Stomach (tissue), 8 donors: ENCODE measurements at regions not wholly inside any gene's neighbourhood (a gene's known extent, or its start where the extent isn't known, plus 50 kb on each side); places are given as distances from the start of the nearest gene placed in this dataset.

Experiments used
- DNase-seq, 2 donors: peaks; one replicate each; pipeline versions ENCODE4 v3.0.0 to v3.0.0-alpha.2; 2013 to 2019
- H3K27ac ChIP-seq, 5 donors: fragments of 200-600 bp in 4 of 5; sonication (generic) in 4 of 5; one replicate each; pipeline ENCODE4 v1.5.1; 2013 to 2019; ENCODE audit warnings: mild to moderate bottlenecking in 1 of 5, moderate library complexity in 1 of 5
- H3K27me3 ChIP-seq, 3 donors: fragments of 200-600 bp; sonication (generic); one replicate each; pipeline ENCODE4 v1.5.1; 2017 to 2019; ENCODE audit warnings: mixed run types in 1 of 3
- H3K36me3 ChIP-seq, 4 donors: fragments of 200-600 bp; sonication (generic); 1 replicate in 3 of 4; 2 replicates in 1 of 4; pipeline ENCODE4 v1.5.1; 2016 to 2019
- H3K4me1 ChIP-seq, 4 donors: fragments of 200-600 bp; sonication (generic); one replicate each; pipeline ENCODE4 v1.5.1; 2016 to 2019
- H3K4me3 ChIP-seq, 4 donors: fragments of 200-600 bp; sonication (generic) in 3 of 4; one replicate each; pipeline ENCODE4 v1.5.1; 2016 to 2019; ENCODE audit warnings: mild to moderate bottlenecking in 1 of 4
- H3K9me3 ChIP-seq, 4 donors: fragments of 200-600 bp; sonication (generic); one replicate each; pipeline ENCODE4 v1.5.1; 2016 to 2019
- EP300 ChIP-seq: sonication (generic); formaldehyde crosslinking; IDR thresholded peaks from one replicate; pipeline ENCODE4 v1.6.1; 2017; ENCODE audit warnings: antibody characterized with exemption
- POLR2A ChIP-seq, 4 donors: fragments of 450-650 bp; IDR thresholded peaks; one replicate each; pipeline ENCODE4 v1.6.1; 2016; ENCODE audit warnings: antibody characterized with exemption in 4 of 4, control low read depth in 2 of 4, mild to moderate bottlenecking in 1 of 4, moderate library complexity in 1 of 4
- POLR2AphosphoS5 ChIP-seq, 3 donors: sonication (generic); formaldehyde crosslinking; IDR thresholded peaks; one replicate each; pipeline ENCODE4 v1.6.1; 2016; ENCODE audit warnings: antibody characterized with exemption in 3 of 3
- WGBS, 5 donors: extraction: QIAGEN DNeasy Blood & Tissue Kit in 3 of 5; methylation state at CpG; one replicate each; pipeline versions ENCODE4 v1.1.5 to v1.1.7; 2013 to 2018; 5-methylcytosine and 5-hydroxymethylcytosine counted together
- intact Hi-C: fragments of 100-400 bp; cut with DNase I; formaldehyde crosslinking; loops from one replicate; pipeline ENCODE4 v1.15.1; 2023; ENCODE audit warnings: low total_unique reads
- TF ChIP-seq, protein P1 (sequence below), 7 experiments: fragments of 450-650 bp in 4 of 7; fragments of 200-600 bp in 3 of 7; sonication (generic) in 3 of 7; IDR thresholded peaks; one replicate each; pipeline ENCODE4 v1.5.1; 2016 to 2019; ENCODE audit warnings: antibody characterized with exemption in 7 of 7, control low read depth in 2 of 7, mild to moderate bottlenecking in 1 of 7
- donor health status: healthy with polysubstance abuse.
- donor health status: Bipolar disorder and iron deficiency.
- donor health status: healthy.

DNA sequence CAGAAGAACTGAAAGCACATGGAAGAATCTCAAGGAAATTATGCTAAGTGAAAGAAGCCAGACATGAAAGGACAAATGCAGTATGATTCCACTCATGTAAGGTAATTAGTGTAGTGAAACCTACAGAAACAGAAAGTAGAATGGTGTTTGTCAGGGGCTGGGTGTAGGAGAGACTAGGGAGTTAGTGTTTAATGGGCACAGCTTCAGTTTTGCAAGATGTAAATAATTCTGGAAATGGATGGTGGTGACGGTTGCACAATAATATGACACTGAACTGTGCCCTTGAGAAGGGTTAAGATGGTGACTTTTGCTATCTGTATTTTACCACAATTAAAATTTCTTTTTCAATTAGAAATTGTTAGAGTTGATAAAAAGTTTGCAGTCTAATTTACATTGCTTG is 157.3 kb upstream of the ADCY1 start:
- DNase-seq: no peak
- Histone ChIP-seq H3K36me3 (no peaks in the 10 kb centered on the region), H3K9me3 (peaks cover 0 to 9% (median 0%) of the 10 kb centered on the region in 4 donors), H3K27ac (no peak overlapping the region), H3K4me1 (no peaks in the 10 kb centered on the region), H3K27me3 (no peaks in the 10 kb centered on the region), H3K4me3 (no peak overlapping the region)
- 50 to 76% (median 69%) methylated on average over 1 of the region's 1 CpG for WGBS, 5 donors
- intact Hi-C loops: no loop called here
- TF ChIP-seq POLR2A (IDR thresholded peaks at IDR 0.05) (no peak), POLR2AphosphoS5 (IDR thresholded peaks at IDR 0.05) (no peak), EP300 (no peak)
- TF ChIP-seq, protein P1, sequence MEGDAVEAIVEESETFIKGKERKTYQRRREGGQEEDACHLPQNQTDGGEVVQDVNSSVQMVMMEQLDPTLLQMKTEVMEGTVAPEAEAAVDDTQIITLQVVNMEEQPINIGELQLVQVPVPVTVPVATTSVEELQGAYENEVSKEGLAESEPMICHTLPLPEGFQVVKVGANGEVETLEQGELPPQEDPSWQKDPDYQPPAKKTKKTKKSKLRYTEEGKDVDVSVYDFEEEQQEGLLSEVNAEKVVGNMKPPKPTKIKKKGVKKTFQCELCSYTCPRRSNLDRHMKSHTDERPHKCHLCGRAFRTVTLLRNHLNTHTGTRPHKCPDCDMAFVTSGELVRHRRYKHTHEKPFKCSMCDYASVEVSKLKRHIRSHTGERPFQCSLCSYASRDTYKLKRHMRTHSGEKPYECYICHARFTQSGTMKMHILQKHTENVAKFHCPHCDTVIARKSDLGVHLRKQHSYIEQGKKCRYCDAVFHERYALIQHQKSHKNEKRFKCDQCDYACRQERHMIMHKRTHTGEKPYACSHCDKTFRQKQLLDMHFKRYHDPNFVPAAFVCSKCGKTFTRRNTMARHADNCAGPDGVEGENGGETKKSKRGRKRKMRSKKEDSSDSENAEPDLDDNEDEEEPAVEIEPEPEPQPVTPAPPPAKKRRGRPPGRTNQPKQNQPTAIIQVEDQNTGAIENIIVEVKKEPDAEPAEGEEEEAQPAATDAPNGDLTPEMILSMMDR (IDR thresholded peaks at IDR 0.05): no peak

DNA sequence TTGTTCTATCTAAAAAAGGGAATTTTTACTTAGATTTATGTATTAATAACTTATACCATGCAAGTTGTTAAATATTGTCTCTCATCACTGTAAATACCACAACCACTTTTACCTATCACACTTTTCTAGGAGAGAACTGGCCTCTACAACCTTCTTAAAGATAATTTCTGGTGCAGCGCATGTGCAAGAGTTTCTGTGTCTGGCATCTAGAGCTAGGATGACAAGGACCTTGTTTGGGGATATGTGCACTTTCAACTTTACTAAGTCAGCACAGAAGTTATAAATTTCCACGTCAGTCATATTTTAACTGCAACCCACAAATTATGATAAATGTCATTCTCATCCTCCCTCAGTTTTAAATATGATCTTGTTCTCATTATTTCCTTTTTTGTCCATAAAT is 156.9 kb upstream of the ADCY1 start:
- Histone ChIP-seq H3K27me3 (no peaks in the 10 kb centered on the region), H3K9me3 (peaks cover 0 to 6% (median 0%) of the 10 kb centered on the region in 4 donors), H3K4me3 (no peak overlapping the region), H3K4me1 (no peaks in the 10 kb centered on the region), H3K36me3 (no peaks in the 10 kb centered on the region), H3K27ac (no peak overlapping the region)
- 63 to 85% (median 82%) methylated on average over 2 of the region's 2 CpGs for WGBS, 5 donors
- DNase-seq: no peak
- intact Hi-C loops: no loop called here
- TF ChIP-seq EP300 (no peak), POLR2AphosphoS5 (IDR thresholded peaks at IDR 0.05) (no peak), POLR2A (IDR thresholded peaks at IDR 0.05) (no peak)
- TF ChIP-seq, protein P1 (IDR thresholded peaks at IDR 0.05): no peak

DNA sequence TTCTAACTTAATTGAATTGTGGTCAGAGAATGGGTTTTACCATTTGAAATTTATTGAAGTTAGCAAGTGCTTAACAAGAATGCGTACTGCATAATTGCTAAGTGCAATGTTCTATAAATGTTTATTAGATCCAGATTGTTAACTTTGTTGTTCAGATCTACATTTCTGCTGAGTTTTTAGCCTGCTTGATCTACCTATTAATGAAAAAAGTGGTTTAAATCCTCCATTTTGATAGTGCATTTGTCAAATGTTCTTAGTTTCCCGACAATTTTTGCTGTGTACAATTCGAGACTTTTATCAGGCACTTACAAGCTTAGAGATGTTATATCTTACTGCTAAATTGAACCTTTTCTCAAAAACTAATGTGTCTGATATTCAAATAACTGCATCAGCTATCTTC is 156.4 kb upstream of the ADCY1 start:
- Histone ChIP-seq H3K4me1 (no peaks in the 10 kb centered on the region), H3K27ac (no peak overlapping the region), H3K4me3 (no peak overlapping the region), H3K27me3 (no peaks in the 10 kb centered on the region), H3K9me3 (peaks cover 0 to 1% (median 0%) of the 10 kb centered on the region in 4 donors), H3K36me3 (no peaks in the 10 kb centered on the region)
- no peak for DNase-seq
- TF ChIP-seq EP300: no peak
- TF ChIP-seq, protein P1 (IDR thresholded peaks at IDR 0.05): no peak
- TF ChIP-seq POLR2A (IDR thresholded peaks at IDR 0.05): no peak
- no peak for TF ChIP-seq POLR2AphosphoS5 (IDR thresholded peaks at IDR 0.05)
- 75 to 88% (median 85%) methylated on average over 3 of the region's 3 CpGs for WGBS, 5 donors
- intact Hi-C loops: no loop called here

- TF ChIP-seq POLR2AphosphoS5 (IDR thresholded peaks at IDR 0.05) (no peak), POLR2A (IDR thresholded peaks at IDR 0.05) (no peak), EP300 (no peak)
- TF ChIP-seq, protein P1 (IDR thresholded peaks at IDR 0.05): no peak
- whole genome bisulfite sequencing, 5 donors: 40 to 48% (median 44%) methylated on average over 3 of the region's 3 CpGs
- no peak overlapping the region for H3K4me3 ChIP-seq
- H3K36me3 ChIP-seq: no peaks in the 10 kb centered on the region
- H3K4me1 ChIP-seq: no peaks in the 10 kb centered on the region
- intact Hi-C loops: no loop called here
- no peak overlapping the region for H3K27ac ChIP-seq
- DNase-seq: peak in 1 of 2 donors; percentile 19
- H3K9me3 ChIP-seq: no peaks in the 10 kb centered on the region
- H3K27me3 ChIP-seq: no peaks in the 10 kb centered on the region
Measured at GRCh38 chr7:45420843-45421495, 153.2 kb upstream of the ADCY1 start.
